A549 (cell line): ENCODE measurements at regions not wholly inside any gene's neighbourhood (a gene's known extent, or its start where the extent isn't known, plus 50 kb on each side); places are given as distances from the start of the nearest gene placed in this dataset.

ENCODE experiments used
- CTCF ChIP-seq: fragments of >200 bp; sonication (Bioruptor Twin); formaldehyde crosslinking; IDR thresholded peaks from 3 replicates; pipeline ENCODE4 v1.5.1; 2016
- EP300 ChIP-seq, 2 experiments: fragments of >200 bp; sonication (Bioruptor Twin); formaldehyde crosslinking; IDR thresholded peaks; 2 replicates in 1 of 2; 3 replicates in 1 of 2; pipeline ENCODE4 v1.6.1; 2016 to 2017
- ESRRA ChIP-seq: fragments of 150-350 bp; IDR thresholded peaks from 2 replicates; pipeline ENCODE4 v1.6.1; 2014; ENCODE audit warnings: mild to moderate bottlenecking, low read length, borderline replicate concordance
- FOSL2 ChIP-seq, 2 experiments: fragments of 450-650 bp in 1 of 2; fragments of >200 bp in 1 of 2; sonication (Bioruptor Twin) in 1 of 2; formaldehyde crosslinking; IDR thresholded peaks; 2 replicates each; pipeline versions ENCODE4 v1.5.0 to v1.6.1; 2016 to 2020; ENCODE audit warnings: mild to moderate bottlenecking in 1 of 2, moderate library complexity in 1 of 2
- HOXA7 ChIP-seq: fragments of 250-450 bp; sonication (Bioruptor Pico); IDR thresholded peaks from 2 replicates; pipeline ENCODE4 v1.5.0; 2020; ENCODE audit warnings: mild to moderate bottlenecking, moderate library complexity
- JUNB ChIP-seq: fragments of >200 bp; sonication (Bioruptor Twin); formaldehyde crosslinking; IDR thresholded peaks from 2 replicates; pipeline ENCODE4 v1.6.1; 2016
- KDM5A ChIP-seq: fragments of 200-600 bp; sonication (generic); IDR thresholded peaks from 2 replicates; pipeline ENCODE4 v1.6.1; 2016; ENCODE audit warnings: antibody characterized with exemption, mild to moderate bottlenecking
- MAFK ChIP-seq: fragments of 450-650 bp; IDR thresholded peaks from 2 replicates; pipeline ENCODE4 v1.6.1; 2014; ENCODE audit not compliant: partially characterized antibody
- MYC ChIP-seq: IDR thresholded peaks from 2 replicates; pipeline ENCODE4 v1.6.1; 2012; ENCODE audit warnings: mild to moderate bottlenecking, inconsistent platforms, low read length, improper control_type of control experiment, borderline replicate concordance
- NPAS2 ChIP-seq: fragments of 250-450 bp; sonication (Bioruptor Pico); IDR thresholded peaks from 2 replicates; pipeline ENCODE4 v1.8.0; 2022; ENCODE audit warnings: mild to moderate bottlenecking, moderate library complexity, borderline replicate concordance
- NR3C1 ChIP-seq: fragments of >200 bp; sonication (Bioruptor Twin); formaldehyde crosslinking; IDR thresholded peaks from 3 replicates; pipeline ENCODE4 v1.6.1; 2017
- POLR2A ChIP-seq: IDR thresholded peaks from 2 replicates; pipeline ENCODE4 v1.6.1; 2012; ENCODE audit warnings: mild to moderate bottlenecking, low read length
- RNF2 ChIP-seq: fragments of 200-600 bp; sonication (generic); IDR thresholded peaks from 2 replicates; pipeline ENCODE4 v1.6.1; 2016; ENCODE audit warnings: low read depth, mild to moderate bottlenecking, antibody characterized with exemption, moderate library complexity, borderline replicate concordance
- USF2 ChIP-seq: fragments of 450-650 bp; IDR thresholded peaks from 2 replicates; pipeline ENCODE4 v1.6.1; 2014; ENCODE audit warnings: antibody characterized with exemption

GRCh38 chr12:58615047-58615446, 305.3 kb downstream of the LRIG3 start:
- TF ChIP-seq FOSL2 (IDR thresholded peaks at IDR 0.05) (no peak), FOSL2 (CRISPR knock-in tag; IDR thresholded peaks at IDR 0.05) (no peak), CTCF (no peak), RNF2 (no peak), NR3C1 (no peak), HOXA7 (CRISPR knock-in tag) (no peak), MAFK (no peak), USF2 (no peak), KDM5A (no peak), EP300 (IDR thresholded peaks at IDR 0.05) (no peak), MYC (no peak), NPAS2 (CRISPR knock-in tag) (no peak), POLR2A (no peak), JUNB (no peak), ESRRA (no peak)
